Esophagus muscularis mucosa (tissue), 3 donors: ENCODE measurements at regions not wholly inside any gene's neighbourhood (a gene's known extent, or its start where the extent isn't known, plus 50 kb on each side); places are given as distances from the start of the nearest gene placed in this dataset.
"Not testable (repeated sequence)": the region's sequence is repeated elsewhere in the genome, so short reads cannot be mapped to it uniquely, and the experiment has no call there.

ENCODE experiments used
- POLR2A ChIP-seq: fragments of 450-650 bp; IDR thresholded peaks from one replicate; pipeline ENCODE4 v1.6.1; 2017; ENCODE audit warnings: antibody characterized with exemption, moderate library complexity, mild to moderate bottlenecking, low read depth
- POLR2AphosphoS5 ChIP-seq, 2 donors: sonication (generic); formaldehyde crosslinking; IDR thresholded peaks; one replicate each; pipeline ENCODE4 v1.6.1; 2017; ENCODE audit warnings: antibody characterized with exemption in 2 of 2
- TF ChIP-seq, protein P1 (sequence below), 3 experiments: fragments of 200-600 bp in 2 of 3; fragments of 450-650 bp in 1 of 3; sonication (generic) in 2 of 3; IDR thresholded peaks; one replicate each; pipeline ENCODE4 v1.5.1; 2017 to 2019; ENCODE audit warnings: antibody characterized with exemption in 3 of 3, mild to moderate bottlenecking in 2 of 3, moderate library complexity in 1 of 3

DNA sequence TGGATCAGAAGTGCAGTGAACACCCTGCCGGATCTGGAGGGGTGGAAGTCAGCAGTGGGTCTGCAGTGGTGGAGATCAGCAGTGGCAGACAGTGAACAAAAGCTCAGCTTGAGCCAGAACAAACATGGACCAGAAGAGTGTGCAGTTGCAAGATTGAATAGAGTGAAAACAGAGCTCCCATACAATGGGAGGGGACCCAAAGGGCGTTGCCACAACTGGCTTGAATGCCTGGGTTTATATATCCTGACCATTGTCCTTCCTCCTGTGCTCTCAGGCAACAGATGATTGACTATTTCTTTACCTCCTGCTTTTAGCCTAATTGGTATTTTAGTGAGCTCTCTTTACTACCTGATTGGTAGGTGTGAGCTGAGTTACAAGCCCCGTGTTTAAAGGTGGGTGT, 522.1 kb downstream of the TMEM135 start:
- not testable (repeated sequence) for TF ChIP-seq POLR2A; POLR2AphosphoS5 (IDR thresholded peaks at IDR 0.05)
- TF ChIP-seq, protein P1, sequence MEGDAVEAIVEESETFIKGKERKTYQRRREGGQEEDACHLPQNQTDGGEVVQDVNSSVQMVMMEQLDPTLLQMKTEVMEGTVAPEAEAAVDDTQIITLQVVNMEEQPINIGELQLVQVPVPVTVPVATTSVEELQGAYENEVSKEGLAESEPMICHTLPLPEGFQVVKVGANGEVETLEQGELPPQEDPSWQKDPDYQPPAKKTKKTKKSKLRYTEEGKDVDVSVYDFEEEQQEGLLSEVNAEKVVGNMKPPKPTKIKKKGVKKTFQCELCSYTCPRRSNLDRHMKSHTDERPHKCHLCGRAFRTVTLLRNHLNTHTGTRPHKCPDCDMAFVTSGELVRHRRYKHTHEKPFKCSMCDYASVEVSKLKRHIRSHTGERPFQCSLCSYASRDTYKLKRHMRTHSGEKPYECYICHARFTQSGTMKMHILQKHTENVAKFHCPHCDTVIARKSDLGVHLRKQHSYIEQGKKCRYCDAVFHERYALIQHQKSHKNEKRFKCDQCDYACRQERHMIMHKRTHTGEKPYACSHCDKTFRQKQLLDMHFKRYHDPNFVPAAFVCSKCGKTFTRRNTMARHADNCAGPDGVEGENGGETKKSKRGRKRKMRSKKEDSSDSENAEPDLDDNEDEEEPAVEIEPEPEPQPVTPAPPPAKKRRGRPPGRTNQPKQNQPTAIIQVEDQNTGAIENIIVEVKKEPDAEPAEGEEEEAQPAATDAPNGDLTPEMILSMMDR (IDR thresholded peaks at IDR 0.05), result not testable (repeated sequence)
